HepG2 (cell line): ENCODE measurements at regions not wholly inside any gene's neighbourhood (a gene's known extent, or its start where the extent isn't known, plus 50 kb on each side); places are given as distances from the start of the nearest gene placed in this dataset.

Experiments
- ATF3 ChIP-seq: sonication (generic); formaldehyde crosslinking; IDR thresholded peaks from 2 replicates; pipeline ENCODE4 v1.4.0; 2020; ENCODE audit warnings: missing genetic modification reagents
- CBFB ChIP-seq: sonication (generic); formaldehyde crosslinking; IDR thresholded peaks from 2 replicates; pipeline ENCODE4 v1.4.0; 2020; ENCODE audit warnings: missing genetic modification reagents
- CBX5 ChIP-seq: sonication (generic); formaldehyde crosslinking; IDR thresholded peaks from 2 replicates; pipeline ENCODE4 v1.4.0; 2020; ENCODE audit warnings: missing genetic modification reagents, borderline replicate concordance
- CTCF ChIP-seq: sonication (generic); formaldehyde crosslinking; IDR thresholded peaks from 2 replicates; pipeline ENCODE4 v1.5.0; 2020; ENCODE audit warnings: mild to moderate bottlenecking, missing genetic modification reagents, moderate library complexity
- MAFK ChIP-seq, 2 experiments: IDR thresholded peaks in 1 of 2; conservative IDR thresholded peaks in 1 of 2; 2 replicates each; pipeline ENCODE4 v1.6.1; 2011; ENCODE audit warnings: improper control_type of control experiment in 2 of 2, low read length in 2 of 2
- NR2F2 ChIP-seq: IDR thresholded peaks from 2 replicates; pipeline ENCODE4 v1.6.1; 2012; ENCODE audit warnings: low read depth, inconsistent platforms, borderline replicate concordance
- ZBTB49 ChIP-seq: sonication (generic); formaldehyde crosslinking; IDR thresholded peaks from 2 replicates; pipeline ENCODE4 v1.4.0; 2020; ENCODE audit warnings: missing genetic modification reagents, borderline replicate concordance
- ZNF549 ChIP-seq: sonication (generic); formaldehyde crosslinking; IDR thresholded peaks from 2 replicates; pipeline ENCODE4 v1.5.0; 2020; ENCODE audit warnings: missing genetic modification reagents
- ZNF557 ChIP-seq: sonication (generic); formaldehyde crosslinking; IDR thresholded peaks from 2 replicates; pipeline ENCODE4 v1.4.0; 2020; ENCODE audit warnings: missing genetic modification reagents
- ZNF574 ChIP-seq: sonication (generic); formaldehyde crosslinking; IDR thresholded peaks from 2 replicates; pipeline ENCODE4 v1.4.0; 2020; ENCODE audit warnings: missing genetic modification reagents

- no peak for TF ChIP-seq ZNF557 (CRISPR knock-in tag)
- TF ChIP-seq NR2F2, result no peak
- no peak for TF ChIP-seq CBX5
- peak; percentile 88 to 93 for TF ChIP-seq MAFK (conservative IDR thresholded peaks at IDR 0.05 in 1 of 2, IDR thresholded peaks at IDR 0.05 in 1 of 2; ENCODE audit: low read length in 2 of 2)
- TF ChIP-seq ZNF549 (CRISPR knock-in tag), result no peak
- TF ChIP-seq ATF3 (CRISPR knock-in tag), result no peak
- TF ChIP-seq CBFB (CRISPR knock-in tag), result no peak
- no peak for TF ChIP-seq CTCF
- no peak for TF ChIP-seq ZBTB49 (CRISPR knock-in tag)
- TF ChIP-seq ZNF574, result no peak
These were observed 1129.6 kb downstream of the PDHA2 start for GRCh38 chr4:96969455-96969854.
